OCI-LY1 (cell line): ENCODE measurements at regions not wholly inside any gene's neighbourhood (a gene's known extent, or its start where the extent isn't known, plus 50 kb on each side); places are given as distances from the start of the nearest gene placed in this dataset.

Source experiments
- CTCF ChIP-seq: fragments of 200-600 bp; sonication (generic), shearing (Covaris generic); IDR thresholded peaks from 2 replicates; pipeline ENCODE4 v1.5.1; 2017; ENCODE audit warnings: mild to moderate bottlenecking, antibody characterized with exemption, low read length, moderate library complexity, mixed read lengths
- EZH2 ChIP-seq: fragments of 200-600 bp; sonication (generic), shearing (Covaris generic); IDR thresholded peaks from 2 replicates; pipeline ENCODE4 v1.8.0; 2017; ENCODE audit warnings: borderline replicate concordance, mixed run types, mild to moderate bottlenecking, antibody characterized with exemption, low read length, moderate library complexity, mixed read lengths

GRCh38 chr19:5225486-5226345 is 114.9 kb downstream of the PTPRS start:
- TF ChIP-seq CTCF (peak; percentile 55), EZH2 (no peak)
